HG02610 (cell line): ENCODE measurements at regions not wholly inside any gene's neighbourhood (a gene's known extent, or its start where the extent isn't known, plus 50 kb on each side); places are given as distances from the start of the nearest gene placed in this dataset.
"Not testable (repeated sequence)": the region's sequence is repeated elsewhere in the genome, so short reads cannot be mapped to it uniquely, and the experiment has no call there.

Source experiments
- ATAC-seq: cut with Tn5 transposase; IDR thresholded peaks from one replicate; pipeline ENCODE4 v1.9.1; 2021; ENCODE audit warnings: mild to moderate bottlenecking, moderate library complexity; ENCODE audit not compliant: unreplicated experiment

DNA sequence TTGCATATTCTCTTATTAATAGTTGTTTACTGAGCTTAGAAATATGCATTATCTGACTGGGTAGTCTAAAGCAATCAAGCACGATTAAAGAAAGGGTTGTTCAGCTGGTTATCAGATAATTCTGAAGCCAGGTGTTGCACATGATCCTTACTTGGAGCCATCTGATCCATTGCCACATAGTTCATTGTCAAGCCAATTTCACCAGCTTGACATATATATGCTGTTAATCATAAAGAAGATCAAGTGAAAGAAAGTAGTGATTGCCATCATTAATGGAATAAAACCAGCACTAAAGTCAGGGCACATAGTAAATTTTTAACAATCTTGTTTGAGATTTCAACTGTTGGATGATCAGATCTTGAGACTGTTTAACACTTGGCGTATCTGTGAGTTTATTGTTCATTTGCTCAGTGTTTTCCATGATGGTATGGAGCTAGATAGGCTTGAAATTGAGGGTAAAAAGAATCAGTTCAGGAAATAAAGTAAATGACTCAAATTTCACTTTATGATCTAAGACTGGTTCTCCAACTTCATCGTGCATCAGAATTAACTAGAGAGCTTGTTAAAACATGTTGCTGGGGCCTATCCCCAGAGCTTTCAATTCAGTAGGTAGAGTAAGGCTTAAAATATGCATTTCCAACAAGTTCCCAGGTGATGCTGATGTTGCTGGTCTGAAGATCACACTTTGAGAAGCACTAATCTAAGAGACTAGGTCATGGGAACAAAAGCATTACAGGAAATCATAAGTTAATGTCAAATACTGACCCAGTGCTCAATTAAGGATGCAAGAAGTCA lies 539.6 kb downstream of the SATB2 start:
- ATAC-seq: no peak

DNA sequence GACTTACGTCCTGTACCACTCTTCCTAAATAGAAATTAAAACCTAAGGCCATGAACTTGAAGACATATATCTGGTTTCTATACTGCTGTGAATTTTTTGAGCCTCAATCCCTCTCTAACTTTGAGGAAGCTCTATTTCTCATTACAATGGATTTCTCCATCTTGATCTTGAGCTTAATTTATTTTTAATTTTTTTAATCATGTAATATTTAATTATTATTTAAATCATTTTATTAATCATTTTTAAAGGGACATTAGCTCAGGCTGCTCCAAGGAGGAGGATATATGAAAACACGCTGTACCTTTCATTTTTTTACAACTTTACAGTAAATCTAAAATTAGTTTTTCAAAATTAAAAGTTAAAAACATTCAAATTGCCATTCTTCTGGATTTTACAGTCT lies 540.5 kb downstream of the SATB2 start:
- ATAC-seq: no peak

DNA sequence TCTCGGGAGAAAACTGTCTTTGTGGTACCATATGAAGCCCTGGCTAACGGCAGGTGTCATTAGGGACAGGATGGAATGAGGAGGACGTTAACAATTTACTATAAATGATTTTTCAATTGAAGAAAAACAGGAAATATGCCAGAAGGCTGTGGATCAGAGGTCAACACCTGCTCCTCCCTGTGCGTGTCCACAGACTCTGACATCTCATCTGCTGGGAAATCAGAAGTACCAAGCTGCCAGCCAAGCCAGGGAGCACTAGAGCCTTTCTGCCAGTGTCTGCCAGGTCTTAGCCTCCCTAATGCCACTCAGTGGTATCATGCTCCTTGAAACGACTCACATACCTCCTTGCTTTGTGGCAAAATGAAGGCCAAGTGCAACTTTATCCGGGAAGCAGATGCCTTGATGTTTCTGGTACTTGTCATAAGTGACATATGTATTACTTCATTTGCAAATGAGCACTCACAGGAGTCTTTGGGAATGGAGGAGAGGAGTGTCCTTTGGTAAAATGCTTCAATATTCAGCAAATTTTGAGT lies 541.1 kb downstream of the SATB2 start:
- no peak for ATAC-seq

DNA sequence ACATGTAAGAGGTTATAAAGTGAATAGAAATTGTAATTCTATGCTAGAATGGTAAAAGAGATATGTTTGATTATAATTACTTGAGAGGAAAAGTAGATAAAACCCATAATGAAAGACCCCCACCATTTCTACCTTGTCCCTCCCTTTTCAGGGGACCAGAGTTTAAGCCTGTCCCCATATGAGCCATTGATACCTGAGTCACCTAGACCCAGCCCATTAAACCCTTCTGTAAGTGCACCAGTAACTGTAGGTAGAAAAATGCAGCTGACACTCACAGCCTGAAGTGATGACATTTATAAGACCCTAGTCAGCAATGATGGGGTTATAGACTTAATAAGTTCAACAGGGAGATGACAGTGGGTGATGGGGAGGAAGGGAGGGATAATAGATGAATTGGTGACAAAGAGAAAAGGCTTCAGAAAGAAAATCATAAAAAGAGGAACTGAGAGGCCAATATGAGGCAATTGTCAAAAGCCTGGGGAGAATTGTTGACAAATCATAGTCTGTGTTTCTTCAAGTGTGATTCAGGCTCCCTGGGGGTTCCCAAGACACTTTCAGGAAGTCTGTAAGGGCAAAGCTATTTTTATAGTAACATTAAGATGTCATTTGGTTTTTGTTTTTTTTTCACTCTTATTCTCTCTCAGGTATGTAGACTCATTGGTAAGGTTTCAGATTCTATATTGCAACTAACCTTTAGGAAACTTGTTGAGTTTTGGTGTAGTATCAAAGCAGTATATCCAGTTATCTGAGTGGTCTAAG lies 544.2 kb downstream of the SATB2 start:
- ATAC-seq: peak; percentile 98

DNA sequence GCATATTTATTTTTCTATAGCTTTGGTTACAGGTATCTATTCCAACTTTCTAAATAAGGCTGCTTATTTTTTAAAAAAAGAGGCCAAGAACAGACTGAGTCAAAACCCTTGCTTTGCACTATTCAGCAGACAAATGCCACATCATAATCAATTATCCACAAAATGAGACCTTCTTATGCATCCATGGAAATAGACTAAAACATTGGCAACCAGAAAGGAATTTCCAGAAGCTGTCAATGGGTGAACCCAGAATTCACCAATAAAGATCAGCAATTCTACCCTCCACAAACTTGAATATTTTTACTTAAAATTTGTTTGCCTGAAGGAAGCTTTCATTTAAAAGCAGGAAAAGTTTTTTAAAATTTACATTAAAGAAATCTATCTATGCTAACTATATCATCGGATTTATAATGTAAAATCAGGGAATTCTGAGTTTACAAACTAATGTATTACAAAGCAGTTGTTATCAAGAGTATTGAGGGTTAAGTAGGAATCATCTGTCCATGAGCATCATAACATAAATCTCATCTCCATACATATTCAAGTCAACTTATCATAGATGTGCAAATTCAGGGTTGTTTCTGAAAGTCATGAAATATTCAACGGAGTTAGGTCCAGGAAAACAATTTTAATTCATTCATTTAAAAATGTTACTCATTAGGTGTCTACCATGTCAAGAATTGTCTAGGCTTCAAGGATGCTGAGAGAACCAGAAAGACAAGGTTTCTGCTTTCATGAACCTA lies 548.0 kb downstream of the SATB2 start:
- ATAC-seq: no peak

DNA sequence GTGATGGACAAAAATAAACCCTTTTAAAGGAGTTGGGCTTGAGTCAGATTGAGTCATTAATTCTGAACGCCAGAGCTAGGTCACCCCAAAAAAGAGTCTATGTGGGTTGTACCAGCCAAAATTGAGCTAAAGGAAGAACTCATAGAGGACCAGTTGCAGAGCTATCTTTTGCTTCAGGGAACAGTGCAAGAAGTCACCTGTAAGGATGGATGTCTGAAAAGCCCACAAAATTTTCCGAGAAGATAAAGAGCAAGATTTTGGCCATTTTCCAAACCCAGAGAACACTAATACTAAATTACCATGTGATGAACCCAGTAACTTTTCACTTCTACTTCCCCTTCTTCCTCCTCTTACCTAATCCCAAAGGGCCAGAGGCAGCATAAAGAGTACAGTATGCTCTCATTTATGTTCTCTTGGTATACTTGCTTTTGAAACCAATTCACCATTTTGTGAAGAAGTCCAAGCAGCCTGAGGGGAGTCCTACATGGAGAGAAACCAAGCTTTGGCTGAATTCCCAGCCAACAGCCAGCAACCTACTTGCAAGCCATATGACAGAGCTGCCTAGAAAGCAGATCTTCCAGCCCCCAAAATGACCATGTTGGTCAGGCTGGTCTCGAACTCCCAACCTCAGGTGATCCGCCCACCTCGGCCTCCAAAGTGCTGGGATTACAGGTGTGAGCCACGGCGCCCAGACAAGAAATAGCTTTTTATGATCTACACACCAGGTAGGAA lies 551.7 kb downstream of the SATB2 start:
- ATAC-seq: peak; percentile 68

DNA sequence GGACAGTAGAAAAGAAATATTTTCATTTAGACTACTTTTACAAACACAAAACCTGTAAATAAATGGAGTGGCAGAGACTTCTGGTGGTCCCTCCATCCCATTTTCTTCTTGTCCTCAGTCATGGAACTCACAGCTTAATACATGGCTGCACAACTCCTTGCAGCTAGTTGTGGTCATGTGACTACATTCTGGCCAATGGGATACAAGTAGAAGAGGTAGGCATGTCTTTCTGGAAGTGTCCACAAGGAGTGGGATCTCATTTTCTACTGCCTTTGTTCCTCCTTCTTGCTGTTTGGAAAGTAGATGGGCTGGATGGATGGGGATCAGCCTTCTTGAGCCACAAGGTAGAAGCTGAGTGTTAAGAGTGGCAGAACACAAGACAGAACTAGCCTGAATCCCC lies 555.8 kb downstream of the SATB2 start:
- no peak for ATAC-seq

DNA sequence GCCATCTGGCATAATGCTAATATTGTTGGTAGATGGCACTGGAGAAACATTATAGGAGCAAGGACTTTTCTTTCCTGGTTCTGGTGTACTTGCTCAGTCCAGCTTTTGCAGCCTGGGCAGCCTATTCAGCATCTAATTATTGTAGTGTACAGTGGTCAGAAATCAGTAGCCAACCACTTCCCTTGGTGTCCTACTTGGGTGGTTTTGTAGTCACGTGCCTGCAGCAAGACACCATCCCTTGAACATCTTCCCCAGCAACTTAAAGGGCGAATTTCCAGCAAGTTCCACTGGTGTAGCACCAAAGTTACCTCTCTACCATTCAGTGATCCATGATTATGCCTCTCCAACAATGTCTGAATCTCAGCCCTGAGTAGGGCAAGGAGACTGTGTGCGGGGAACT lies 557.6 kb downstream of the SATB2 start:
- ATAC-seq: no peak

DNA sequence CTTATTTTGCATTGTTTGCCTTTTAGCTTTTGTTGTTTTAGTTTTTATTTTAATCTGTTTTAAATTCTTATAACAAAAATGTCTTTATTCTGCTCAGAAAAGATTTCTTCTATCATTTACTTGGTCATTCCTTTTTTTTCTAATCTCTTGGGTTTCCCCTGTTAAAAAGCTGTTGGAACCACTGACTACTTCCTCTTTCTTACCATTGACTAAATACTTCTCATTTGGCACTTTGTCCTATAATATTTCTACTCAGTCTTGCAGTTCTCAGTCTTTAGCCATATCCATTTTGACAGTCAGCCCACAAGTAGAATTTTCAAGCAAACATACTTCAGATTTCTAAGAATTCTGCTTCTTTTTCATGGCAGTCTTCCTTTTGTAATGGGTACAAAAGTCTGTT lies 567.2 kb downstream of the SATB2 start:
- ATAC-seq: peak; percentile 91

DNA sequence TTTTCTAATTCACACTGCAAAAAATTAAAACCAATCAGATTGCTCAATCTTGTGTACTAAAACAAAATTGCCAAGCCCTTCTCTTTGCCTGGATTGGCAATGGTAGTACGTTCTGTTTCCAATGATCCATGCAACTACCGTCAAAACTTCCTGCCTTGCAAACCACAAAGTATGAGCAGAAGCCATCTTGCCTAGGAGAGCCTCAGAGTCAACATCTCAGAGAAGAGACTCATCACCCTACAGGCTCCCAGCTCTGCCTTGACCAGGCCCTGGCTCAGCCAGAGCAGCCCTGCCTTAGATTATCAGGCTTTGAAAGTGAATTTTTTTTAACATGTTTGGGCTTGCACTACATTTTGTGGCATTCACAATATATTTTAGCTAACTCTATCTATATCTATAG lies 574.1 kb downstream of the SATB2 start:
- ATAC-seq: no peak

DNA sequence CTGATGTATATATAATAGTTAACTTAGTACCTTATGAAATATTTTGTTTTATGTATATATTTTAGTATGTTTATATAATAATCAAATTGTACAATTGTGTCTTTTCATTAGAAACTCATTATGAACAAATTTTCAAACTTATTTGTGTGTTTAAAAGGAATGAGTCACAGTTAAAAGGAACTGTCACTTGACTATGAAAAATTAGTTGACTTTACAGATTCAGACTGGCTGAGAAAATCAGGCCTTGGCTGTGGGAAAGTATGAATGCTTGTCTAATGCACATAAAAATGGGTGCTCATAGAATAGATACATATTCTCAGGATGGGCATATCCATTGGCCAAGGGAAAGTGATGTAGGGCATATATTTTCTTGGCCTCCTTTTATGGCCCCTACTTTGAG lies 576.8 kb downstream of the SATB2 start:
- no peak for ATAC-seq

DNA sequence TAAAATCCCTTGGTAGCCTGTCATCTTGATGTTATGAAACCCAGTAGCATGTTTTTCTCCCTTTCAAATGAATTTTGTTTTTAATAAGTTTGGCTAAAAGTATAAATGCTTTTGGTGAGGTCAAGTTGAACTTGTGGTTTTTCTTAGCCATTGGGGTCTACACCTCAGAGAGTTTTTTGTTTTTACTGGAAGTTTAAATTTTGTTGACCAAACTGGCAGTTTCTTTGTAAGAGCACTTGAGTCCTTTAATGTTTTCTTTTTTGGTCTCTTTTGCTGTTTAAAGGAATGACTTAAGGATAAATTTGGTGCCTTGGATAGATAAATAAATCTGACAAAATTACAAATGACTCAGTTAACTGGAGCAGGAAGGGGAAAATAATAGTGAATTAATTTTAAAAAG lies 577.3 kb downstream of the SATB2 start:
- no peak for ATAC-seq

DNA sequence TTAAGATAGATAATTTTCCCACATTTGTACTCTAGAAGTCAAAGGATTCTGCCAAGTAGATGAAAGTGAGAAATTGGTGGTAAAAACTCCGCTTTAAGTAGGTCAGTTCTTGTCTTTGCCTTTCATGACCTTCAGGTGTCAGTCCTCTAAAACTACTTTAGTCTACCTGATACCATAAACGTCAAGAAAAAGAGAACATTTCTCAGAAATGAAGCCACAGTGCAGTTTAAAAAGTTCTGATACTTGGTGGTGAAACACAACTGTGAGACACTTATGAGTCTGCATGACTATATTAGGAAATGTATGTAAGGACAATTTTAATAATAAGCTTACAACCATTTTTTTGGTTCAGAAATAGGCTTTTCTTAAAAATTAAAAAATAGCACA lies 583.3 kb downstream of the SATB2 start:
- peak; percentile 75 for ATAC-seq

DNA sequence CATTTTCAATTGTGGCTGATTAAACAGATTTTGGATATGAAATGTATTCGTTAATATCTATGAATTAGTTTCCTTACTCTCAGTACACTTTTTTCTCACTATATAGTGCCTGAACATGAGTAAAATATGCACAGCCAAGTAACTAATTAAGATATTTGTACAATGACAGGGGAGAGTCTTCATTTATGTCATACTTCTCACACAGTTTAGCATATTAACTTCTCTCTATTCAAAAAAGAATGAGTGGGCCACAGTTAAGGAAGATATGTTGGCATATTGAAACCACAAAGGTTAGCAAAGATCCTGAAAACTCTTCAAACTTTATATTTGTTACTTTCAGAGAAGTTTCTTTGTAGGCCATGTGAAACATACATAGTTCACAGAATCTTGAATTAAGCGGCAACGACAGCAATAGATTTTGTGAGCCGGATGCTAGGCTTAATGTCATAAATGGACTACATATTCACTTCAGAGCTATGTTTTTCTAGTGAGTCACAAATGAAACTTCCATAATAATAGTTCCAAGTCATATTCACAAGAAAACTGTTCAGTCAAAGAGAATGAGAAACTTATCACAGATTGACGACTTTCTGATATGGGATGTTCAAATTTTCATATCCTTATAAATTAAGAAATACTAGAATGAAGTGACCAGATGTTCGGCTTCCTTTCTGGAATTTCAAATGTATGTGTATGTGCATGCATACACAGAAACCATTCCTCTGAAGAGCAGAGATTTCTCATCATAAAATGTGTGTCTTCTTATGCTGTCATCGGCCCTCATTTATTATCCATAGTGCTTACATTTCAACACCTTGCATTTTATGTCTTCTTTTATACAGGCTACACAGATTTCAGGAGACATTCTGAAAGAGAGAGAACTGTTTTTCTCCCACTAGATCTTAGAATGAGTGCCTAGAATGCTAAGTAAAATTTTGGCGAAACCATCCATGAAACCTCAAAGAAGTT lies 584.0 kb downstream of the SATB2 start:
- ATAC-seq: peak; percentile 24

DNA sequence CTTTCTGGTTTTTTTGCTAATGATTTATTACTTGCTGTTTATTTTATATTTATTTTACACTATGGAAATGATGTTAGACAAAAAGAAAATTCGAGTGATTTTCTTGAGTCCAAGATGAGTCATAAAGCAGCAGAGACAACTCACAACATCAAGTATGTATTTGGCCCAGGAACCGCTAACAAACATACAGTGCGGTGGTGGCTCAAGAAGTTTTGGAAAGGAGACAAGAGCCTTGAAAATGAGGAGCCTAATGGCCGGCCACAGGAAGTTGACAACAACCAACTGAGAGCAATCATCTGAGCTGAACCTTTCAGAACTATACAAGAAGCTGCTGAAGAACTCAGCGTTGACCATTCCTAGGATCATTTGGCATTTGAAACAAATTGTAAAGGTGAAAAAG lies 594.1 kb downstream of the SATB2 start:
- no peak for ATAC-seq

DNA sequence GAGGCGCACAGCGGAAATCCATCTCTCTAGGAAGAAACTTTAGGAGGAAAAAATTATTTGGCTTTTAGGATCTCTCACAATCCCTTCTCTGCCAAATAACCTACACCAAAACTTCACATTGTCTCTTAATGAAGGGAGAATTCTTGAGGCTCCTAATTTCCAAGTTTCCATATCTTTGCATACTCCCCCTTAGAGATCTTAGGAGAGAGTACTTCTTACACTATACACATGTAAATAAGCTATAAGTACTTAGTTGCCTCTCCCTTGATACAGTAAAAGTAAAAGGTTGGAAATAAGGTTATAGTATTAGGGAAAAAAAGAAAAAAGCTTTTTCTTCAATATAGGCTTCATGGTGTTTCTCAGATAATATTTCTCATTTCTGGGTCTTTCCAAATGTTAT lies 596.7 kb downstream of the SATB2 start:
- ATAC-seq: no peak

DNA sequence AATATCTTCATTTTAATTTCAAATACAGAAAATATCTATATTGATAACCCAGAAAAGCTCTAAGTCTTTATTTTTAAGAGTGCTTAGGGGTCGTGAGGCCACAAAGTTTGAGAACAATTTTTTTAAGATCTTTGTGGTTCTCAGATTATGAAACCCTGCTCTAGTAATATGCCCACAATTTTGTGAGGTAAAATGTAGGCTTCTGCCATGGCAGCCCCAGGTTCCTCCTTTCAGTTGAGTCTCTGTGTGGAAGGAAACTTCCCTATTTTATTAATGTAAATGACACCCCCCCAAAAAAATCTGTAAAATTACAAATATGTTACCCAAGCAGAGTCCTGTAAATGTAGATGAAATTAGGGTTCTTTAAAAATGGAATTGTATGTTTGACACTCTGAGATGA lies 600.5 kb downstream of the SATB2 start:
- no peak for ATAC-seq

DNA sequence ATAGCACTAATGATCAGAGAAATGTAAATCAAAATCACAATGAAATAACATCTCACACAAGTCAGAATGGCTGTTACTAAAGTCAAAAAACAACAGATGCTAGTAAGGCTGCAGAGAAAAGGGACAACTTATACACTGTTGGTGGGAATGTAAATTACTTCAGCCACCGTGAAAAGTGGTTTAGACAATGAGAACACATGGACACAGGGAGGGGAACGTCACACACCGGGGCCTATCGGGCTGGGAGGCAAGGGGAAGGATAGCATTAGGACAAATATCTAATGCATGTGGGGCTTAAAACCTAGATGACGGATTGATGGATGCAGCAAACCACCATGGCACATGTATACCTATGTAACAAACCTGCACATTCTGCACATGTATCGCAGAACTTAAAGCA lies 602.0 kb downstream of the SATB2 start:
- ATAC-seq: not testable (repeated sequence)

DNA sequence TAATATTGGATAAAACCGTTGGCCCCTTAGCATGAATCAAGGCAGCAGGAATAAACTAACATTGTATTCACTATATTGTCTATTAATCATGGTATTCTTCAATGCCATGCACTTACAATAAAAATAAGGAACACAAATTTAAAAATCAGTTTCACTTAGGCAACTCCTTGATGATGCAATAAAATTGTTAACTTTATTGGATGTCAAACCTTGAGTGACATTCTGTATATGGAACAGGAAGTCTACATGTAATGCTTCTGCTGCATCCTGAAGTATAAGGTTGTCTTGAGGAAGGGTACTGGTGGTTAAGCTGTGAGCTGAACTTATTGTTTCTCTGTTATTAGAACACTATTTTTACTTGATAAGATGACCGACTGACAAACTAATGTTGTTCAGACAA lies 605.5 kb downstream of the SATB2 start:
- ATAC-seq: no peak

DNA sequence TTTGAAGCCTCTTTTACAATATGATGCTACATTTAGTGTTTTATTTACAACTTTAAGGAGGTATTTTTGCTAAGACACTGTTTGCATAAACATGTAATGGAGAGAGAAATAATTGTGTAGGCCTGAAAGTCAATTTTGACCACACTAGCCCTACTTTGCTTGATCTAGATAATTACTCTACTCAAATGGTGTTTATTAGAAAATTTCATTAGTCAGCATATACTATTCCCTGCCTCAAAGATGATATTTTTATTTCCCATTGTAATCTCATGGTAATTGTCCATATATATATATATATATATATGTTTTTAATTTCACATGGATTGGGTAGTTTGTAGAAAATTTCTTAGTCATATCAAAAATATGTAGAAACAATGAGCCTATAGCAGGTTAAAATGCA lies 632.2 kb downstream of the SATB2 start:
- ATAC-seq: no peak
